ENCODE measurements at regions not wholly inside any gene's neighbourhood (a gene's known extent, or its start where the extent isn't known, plus 50 kb on each side); places are given as distances from the start of the nearest gene placed in this dataset.

DNA sequence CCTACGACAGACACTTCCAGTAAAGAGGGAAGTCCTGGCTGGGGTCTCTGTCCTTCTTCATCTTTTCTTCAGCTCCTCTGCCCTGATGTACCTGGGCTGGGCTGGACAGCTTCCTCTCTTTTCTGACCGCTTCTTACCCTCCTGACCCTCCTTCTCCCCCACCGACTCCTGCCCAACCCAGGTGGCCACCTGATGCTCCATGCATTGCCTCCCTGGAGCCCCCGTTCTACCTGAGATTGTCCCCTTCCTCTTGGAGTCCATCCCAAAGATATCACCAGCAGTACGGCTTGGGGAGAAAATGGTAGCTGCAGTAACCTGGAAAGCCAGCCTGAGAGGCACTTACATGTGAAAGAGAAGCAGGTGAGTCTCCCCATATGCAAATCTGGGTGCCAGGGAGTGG, 566.3 kb downstream of the TCERG1L start:
- DNase-seq (ENCODE audit: low read depth in 2 of 2): no peak

DNA sequence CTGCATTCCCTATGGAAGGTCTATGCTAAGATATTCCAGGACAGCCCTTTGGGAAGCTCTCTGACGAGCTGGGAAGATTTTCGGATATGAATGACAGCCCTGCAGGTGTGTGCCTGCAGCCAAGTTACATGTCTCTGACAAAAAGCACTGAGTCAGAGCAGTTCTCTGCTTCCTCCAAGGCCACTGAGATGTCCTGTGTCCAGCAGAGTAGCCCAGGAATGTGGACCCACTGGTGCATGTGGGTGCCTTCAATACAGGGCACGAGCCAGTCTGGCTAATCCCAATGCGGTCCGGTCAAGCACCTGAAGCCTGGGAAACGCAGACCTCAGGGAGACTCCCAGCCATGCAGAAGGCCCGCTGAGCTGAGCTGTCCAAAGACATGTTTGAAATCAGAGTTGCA, 565.7 kb downstream of the TCERG1L start:
- DNase-seq (ENCODE audit: low read depth in 2 of 2): no peak

DNA sequence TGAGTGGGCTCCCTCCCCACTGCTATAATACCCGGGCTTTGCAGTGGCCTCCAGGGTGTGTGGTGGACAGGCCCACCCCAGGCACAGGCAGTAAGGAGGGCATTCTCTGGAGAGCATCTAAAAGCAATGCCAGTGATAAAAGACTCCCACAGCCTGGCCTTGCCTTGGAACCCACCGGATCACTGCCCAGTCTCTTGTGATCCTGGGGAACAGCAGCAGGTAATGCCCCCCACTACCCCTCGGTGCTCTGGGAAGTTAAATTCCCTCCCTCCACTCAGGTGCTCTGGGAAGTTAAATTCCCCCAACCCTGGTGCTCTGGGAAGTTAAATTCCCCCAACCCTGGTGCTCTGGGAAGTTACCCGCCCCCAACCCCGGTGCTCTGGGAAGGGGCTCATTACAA, 565.2 kb downstream of the TCERG1L start:
- DNase-seq (ENCODE audit: low read depth in 2 of 2): no peak

DNA sequence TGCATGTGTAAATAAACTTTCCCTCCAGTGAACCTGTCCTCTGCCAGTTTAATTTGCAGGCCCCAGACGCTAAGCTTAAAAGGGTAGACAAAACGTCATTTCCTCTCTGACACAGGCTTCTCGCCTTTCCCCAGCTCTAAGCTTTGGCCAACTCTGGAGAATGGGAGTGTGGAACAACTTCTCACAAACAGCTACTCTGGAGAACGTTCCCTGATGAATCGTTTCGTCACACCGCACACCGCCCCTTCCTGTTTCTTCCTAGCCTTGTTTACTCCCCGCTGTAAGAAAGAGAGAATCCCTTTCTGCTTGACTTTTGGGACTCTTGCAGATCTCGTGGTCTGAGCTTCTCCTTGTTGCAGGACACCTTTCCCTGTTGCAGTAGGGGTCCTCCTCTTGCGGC, 564.2 kb downstream of the TCERG1L start:
- no peak for DNase-seq (ENCODE audit: low read depth in 2 of 2)

DNA sequence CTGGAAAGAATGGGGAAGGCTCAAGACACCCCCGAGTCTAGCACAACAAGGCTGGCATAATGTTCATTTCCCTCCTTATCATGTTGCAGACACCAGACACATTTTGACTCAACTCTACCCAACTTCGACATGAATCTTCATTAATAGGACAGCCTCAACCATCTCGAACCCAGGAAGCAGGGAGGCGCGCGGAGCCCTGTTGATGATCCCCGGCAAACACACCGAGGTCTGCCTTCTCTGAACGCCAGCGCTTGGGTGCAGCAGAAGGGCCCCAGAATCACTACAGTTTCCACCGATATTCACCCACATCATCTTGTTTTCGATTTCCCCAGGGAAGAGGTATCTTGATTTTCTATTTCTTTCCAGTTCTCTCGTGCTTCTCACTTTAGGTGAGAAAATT, 563.6 kb downstream of the TCERG1L start:
- no peak for DNase-seq (ENCODE audit: low read depth in 2 of 2)

DNA sequence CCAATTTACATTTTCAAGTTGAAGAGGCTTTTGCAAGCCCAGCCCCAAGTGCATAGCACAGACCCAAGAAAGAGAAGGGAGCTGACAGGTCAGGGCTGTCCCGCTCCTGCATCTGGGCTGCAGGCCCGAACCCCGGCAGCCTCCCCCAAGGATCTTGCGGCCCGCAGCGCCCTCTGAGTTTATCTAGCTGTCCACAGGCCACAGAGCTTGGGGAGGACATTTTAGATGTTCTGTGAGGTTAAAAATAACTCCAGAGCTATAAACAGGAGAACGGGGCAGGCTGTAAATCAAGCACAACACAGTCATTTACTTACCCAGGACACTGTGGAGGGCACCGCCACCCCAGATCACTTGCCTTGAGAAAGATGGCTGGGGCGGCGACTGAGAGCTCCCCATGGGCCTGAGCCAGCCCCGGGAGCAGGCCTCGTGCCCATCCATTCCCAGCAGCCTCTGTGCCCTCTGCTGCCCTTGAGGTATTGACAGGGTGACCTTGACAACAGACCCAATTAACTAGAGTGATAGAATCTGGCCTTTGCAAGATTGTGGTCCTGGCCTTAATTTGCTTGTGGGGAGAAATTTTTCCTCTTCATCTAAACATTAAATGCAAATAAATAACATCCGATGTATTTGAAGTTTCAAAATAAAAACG, 563.0 kb downstream of the TCERG1L start:
- DNase-seq (ENCODE audit: low read depth in 2 of 2): no peak

DNA sequence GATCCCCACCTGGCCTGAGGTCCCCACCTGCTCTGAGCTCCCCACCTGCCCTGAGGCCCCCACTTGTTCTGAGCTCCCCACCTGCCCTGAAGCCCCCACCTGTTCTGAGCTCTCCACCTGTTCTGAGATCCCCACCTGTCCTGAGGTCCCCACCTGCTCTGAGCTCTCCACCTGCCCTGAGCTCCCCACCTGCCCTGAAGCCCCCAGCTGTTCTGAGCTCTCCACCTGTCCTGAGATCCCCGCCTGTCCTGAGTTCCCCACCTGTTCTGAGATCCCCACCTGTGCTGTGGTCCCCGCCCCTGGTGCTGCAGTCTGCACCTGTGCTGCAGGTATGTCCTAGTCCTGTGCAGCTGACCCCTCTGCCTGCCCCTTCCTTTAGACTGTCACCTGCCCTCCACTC, 561.6 kb downstream of the TCERG1L start:
- DNase-seq (ENCODE audit: low read depth in 2 of 2): no peak

DNA sequence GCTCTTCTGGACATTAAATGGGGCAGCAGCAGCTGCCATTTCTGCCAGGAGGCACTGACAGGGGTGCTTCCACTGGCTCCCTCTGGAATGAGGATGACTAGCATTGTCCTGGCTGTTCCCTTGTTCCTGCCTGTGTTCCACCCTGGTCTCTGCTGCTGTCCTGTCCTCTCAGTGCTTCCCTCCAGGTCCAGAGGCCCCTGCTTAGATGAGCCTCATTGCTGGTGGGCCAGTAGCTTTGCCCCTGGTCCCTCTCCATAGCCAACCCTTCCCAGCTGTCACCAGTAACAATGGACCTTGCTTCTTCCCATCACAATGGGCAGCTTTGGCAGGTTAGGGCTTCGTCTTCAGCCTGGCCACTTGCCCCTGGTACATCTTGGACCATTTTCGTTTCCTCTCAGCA, 561.1 kb downstream of the TCERG1L start:
- DNase-seq (ENCODE audit: low read depth in 2 of 2): no peak

DNA sequence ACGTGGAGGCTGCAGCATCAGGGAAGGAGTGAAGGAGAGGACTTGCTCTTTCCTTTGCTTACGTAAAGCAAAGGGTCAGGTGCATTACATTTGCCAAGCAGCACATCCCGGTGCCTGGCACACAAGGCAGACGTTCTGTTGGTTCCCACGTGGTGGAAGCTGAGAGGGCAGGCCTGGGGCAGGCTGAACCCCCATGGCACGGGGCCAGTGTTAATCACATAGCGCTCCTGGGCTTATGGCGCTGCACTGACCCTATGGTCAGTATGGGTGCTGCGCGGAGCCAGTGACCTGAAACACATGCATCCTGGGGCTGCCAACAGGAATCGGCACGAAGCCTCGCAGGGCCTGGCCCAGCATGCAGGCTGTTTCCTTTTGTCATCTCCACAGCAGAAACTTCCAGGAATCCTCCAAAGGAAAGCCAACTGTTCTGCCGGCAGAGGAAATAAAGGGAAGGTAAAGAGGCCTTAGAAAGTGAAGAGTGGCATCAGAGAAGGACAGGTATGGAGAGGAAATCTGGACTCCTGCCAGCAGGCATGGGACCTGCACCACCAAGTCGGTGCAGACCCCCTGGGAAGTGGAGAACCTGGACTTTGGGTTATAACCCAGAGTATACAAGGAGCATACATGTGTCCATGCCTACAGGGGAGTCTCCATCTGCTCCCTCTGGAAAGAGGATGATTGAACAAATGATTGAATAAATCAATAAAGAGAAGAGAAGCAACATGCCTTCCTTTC, 560.2 kb downstream of the TCERG1L start:
- no peak for DNase-seq (ENCODE audit: low read depth in 2 of 2)

DNA sequence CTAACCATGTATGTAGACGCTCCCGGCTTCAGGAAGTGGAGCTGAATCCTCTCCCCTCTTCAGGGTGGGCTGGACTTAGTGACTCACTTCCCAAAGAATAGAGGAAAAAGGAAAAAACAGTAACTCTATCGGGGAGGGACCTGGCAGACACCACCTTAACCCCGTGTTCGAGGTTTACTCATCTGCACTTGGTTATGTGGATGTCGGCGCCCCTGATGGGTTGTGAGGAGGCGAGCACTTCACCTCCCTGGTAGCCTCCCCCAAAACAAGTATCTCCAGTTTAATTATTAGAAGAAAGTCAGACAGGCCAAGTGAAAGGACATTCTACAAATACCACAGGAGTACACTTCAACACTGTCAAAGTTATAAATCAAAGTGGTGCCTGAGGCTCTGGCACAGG, 559.7 kb downstream of the TCERG1L start:
- no peak for DNase-seq (ENCODE audit: low read depth in 2 of 2)

DNA sequence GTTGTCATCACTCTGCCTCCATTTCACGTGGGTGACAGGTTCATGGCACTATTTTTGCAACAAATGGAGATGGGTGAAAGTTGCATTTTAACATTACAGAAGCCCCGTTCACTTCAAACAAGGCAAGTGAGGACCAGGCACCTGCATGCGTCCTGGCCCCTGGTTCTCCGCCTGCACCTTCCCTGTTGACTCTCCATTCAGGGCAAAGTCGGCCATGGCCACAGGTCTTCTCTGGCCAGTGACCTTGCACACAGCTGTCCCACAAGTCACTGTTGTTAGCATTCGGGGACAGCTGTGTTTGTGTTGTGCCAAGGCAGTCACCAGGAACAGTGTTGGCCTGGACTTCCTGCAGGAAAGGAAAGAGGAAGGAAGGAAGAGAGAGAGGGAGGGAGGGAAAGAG, 554.9 kb downstream of the TCERG1L start:
- no peak for DNase-seq (ENCODE audit: low read depth in 2 of 2)

DNA sequence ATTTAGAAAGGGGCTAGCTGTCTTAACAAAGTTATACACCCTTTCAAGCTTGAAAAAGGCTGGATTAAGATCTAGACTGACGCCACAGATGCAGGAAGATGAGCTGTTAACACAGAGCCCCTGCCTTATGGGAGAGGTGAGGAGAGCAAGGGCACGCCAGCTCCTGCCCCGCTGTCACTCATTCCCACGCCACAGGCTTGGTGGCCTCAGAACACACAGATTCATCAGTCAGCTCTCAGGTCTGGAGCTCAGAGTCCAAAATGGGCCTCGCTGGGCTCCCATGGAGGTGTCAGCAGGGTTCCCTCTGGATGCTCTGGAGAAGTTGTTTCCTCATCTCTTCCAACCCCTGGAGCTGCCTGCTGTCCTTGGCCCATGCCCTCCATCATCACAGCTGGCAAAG, 554.2 kb downstream of the TCERG1L start:
- DNase-seq (ENCODE audit: low read depth in 2 of 2): no peak

DNA sequence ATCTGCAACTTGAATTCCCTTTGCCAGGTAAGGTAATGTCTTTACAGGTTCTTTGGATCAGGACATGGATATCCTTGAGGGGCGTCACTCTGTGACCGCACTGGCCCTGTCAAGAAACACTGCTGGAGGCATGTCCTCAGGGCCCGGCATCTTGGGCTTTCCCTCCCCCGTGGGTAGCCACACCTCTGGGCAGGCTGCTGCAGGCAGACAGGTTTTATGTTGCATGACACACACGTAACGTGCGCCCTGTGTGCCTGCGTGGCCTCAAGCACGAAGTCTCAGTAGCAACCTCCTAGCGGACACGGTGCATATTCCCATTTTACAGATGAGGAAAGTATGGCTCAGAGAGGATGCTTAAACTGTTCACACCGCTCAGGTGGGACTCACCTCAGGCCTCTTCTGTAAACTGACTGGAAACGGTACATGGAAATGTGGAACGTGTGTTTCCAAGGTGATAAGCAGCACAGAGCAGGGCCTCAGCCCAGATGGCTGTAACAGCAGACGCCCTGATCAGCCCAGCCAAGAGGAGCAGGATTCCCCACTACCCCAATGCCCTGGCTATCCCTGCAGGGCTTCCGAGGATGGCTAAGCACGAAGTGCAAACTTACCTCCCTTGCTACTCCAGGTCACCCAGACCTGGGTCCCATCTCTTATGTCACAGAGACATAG, 553.6 kb downstream of the TCERG1L start:
- no peak for DNase-seq (ENCODE audit: low read depth in 2 of 2)

DNA sequence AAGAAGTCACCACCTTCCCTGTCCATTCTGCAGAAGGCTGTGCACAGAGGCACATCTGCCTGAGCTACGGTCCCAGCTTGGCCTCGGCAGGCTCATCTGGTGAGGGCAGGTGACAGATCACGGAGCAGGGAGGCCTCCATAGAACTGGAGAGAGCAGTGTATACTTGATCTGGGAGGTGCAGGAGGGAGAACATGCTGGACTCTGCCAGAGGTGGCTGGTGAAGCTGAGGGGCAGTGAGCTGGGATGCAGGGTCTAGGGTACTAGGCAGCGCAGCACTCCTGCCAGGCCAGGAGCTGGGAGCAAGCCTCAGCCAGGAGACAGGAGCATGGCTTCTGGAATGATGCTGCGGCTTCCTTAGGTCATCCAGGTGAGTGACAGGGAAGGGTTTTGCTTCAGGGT, 553.0 kb downstream of the TCERG1L start:
- DNase-seq (ENCODE audit: low read depth in 2 of 2): no peak

DNA sequence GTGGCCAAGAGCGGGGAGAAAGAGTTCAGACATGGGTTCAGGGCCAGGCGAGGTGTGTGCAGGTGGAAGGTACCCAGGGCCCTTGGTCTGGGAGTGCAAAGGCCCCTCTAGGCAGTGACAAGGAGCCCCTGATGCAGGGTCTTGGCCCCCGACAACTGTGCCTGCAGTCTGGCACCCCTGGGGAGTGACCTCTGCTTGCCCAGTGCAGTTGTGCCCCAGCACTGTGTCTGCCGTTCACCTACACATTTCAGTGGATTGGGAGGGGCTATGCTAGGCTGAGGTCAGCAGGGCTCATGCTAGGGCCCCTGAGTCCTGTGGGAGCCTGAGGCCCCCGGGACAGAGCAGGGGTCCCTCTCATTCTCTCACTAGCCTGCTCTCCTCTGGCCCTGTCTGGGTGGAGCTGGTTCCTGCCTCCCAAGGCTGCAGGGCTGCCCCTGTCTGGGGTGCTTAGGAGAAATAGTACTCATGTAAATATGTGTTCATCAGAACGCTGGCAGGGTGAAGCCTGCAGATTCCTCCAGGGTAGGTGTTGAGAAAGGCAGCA, 550.4 kb downstream of the TCERG1L start:
- DNase-seq (ENCODE audit: low read depth in 2 of 2): no peak

DNA sequence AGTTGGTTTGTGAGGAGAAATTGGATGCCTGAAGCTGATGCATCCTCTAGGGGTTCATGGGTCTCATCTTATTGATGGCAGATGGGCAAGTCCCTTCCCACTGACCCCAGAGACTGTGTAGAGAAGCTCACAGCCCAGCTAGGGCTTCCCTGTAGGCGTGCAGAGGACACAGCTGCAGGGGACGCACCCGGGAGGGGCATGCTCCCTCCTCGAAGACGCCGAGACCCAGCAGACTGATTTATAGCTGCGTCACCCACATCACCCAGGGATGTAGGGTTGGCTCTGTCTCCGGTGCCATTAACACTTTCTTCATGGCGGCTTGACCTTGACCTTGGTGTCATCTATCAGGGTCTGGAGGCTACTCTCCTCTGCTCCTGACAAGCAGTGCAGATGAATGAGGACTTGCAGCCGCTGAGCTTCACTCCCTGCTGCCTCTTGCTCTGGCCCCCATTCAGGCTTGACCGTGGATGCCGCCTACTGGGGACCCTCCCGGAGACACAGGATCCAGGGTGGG, 549.7 kb downstream of the TCERG1L start:
- DNase-seq (ENCODE audit: low read depth in 2 of 2): no peak

DNA sequence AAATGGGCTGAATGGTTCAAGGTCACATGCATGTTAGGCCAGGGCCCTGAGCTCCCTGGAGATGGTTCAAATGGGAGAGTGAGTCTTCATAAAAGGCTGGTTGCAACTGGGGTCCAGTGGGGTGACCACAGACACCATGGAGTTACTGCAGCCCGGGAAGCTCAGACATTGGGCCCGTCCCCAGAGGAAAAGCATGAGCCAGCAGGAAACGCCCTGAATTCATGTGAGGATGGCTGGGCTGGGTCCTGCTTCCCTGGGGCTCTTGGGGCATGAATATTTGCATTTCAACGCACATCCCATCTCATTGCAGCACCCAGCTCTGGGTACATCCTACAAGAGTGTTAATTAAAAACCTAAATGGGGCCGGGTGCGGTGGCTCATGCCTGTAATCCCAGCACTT, 549.0 kb downstream of the TCERG1L start:
- DNase-seq (ENCODE audit: low read depth in 2 of 2): no peak

DNA sequence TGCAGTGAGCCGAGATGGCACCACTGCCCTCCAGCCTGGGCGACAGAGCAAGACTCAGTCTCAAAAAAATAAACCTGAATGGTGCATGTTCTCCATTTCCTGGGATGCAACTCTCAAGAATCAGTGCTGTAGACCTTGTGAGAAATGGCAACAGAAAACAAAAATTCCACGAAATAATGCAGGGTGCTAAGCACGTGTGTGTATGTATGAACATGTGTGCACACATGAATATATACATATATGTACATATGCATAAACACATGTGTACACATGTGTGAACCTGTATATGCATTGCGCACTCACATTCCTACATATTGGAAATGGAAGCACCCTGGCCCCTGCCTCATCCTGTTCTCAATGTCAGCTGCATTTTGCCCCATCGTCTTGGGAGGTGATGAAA, 548.5 kb downstream of the TCERG1L start:
- no peak for DNase-seq (ENCODE audit: low read depth in 2 of 2)

DNA sequence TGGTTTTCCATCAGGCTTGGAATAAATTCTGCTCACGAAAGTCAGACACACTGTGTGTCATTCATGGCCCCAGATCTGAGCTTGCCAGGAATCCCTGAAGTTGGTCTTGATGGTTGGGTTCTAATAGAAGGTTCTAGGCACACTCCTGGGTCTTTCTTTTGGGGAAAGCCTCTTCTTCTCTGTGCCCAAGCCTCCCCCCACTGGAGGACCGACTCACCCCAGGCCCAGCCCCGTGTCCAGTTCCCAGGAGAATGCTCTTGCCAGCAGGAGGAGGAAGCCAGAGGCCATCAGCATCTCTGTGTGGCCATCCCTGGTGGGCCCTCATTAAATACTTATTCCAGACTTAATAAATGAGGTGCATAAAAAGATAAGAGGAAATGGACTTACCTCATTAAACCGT, 548.0 kb downstream of the TCERG1L start:
- no peak for DNase-seq (ENCODE audit: low read depth in 2 of 2)

DNA sequence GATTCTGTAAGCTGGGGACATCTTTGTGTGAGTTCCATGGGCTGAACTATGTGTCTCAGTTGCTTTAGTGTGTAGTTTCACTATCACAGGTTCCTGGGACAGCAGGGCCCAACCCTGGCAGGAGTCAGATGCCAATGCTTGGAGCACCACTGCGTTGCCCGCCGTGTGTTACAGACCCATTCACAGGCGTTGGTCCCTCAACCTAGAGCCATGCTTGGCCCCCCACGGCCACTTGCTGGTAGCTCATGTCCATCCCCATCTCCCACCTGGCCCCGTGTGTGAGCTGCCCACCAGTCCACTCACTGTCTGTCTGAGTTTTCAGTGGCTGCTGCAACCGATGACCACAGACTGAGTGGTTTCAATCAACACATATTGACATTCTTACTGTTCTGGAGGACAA, 546.9 kb downstream of the TCERG1L start:
- DNase-seq (ENCODE audit: low read depth in 2 of 2): no peak

DNA sequence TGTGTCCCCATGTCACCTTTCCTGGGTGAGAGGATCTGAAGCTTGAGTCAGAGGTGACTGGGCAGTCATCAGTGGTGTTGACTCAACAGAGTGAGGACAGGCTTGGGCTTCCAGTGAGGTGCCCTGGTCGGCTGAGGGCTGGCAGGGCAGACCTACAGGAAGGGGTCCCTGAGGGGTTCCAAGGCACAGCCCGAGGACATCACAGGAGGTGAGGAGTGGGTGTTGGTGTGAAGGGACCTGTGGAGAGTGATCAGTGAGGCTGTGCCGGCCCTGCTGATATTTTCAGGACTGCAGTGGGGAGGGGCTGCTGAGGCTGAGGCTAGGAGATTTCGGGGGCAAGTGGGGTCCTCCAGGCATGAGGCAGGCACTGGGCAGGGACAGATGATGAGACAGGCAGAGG, 545.5 kb downstream of the TCERG1L start:
- no peak for DNase-seq (ENCODE audit: low read depth in 2 of 2)

DNA sequence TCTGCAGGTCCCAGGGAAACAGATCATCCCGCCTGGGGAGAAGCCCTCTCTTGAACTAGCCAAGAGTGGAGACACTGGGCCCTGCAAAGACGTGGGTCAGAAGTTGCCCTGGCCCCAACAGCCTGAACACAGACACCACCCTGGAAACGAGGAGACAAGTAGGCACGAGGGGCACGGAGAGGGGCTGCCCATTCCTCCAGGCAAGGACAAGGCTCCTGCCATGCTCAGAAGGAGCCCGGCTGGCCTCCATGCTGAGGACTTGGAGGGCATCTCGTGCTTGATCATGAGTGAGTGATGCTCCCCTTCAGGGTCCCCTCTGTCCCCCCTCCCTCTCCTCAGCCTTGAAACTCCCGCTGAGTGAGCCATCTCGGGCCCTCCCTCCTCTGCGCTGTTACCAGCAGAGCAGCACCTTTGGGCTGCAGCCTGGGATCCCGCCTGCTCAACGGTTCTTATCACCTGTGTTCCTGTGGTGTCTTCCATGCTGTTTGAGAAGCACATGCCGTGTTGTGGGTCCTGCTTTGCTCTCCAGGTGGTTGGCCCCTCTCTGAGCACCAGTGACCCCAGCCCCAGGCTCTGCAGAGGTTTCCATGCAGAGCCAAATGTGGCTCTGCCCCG, 544.3 kb downstream of the TCERG1L start:
- no peak for DNase-seq (ENCODE audit: low read depth in 2 of 2)

Measured in fibroblast of skin of left quadriceps (primary cell).